Left colon (tissue), 2 donors: ENCODE measurements at regions not wholly inside any gene's neighbourhood (a gene's known extent, or its start where the extent isn't known, plus 50 kb on each side); places are given as distances from the start of the nearest gene placed in this dataset.
"Not testable (repeated sequence)": the region's sequence is repeated elsewhere in the genome, so short reads cannot be mapped to it uniquely, and the experiment has no call there.

ENCODE experiments used
- ATAC-seq: fragments of 200-7000 bp; cut with Tn5 transposase; one replicate; pipeline ENCODE4 v1.9.1; 2020; ENCODE audit warnings: mild to moderate bottlenecking, moderate library complexity
- DNase-seq, 2 donors: peaks; one replicate each; pipeline ENCODE4 v3.0.0-alpha.2; 2020
- intact Hi-C, 2 donors: fragments of 100-400 bp; cut with DNase I in 1 of 2; cut with micrococcal nuclease in 1 of 2; formaldehyde crosslinking; loops; one replicate each; pipeline versions ENCODE4 v1.11.2 to v1.14.0; 2022; cut with DNase I, micrococcal nuclease
- donor health status: DM: no; HTN: no; CAD: no.
- donor health status: DM: yes; HTN: yes; CAD: no.

- DNase-seq, ATAC-seq, intact Hi-C loops: not testable (repeated sequence)
Observed at GRCh38 chr9:138211070-138211469, 333.5 kb downstream of the CACNA1B start.

- peak; percentile 58 for ATAC-seq
- DNase-seq, intact Hi-C loops: not testable (repeated sequence)
Observed at GRCh38 chr9:138211544-138212219, 334.1 kb downstream of the CACNA1B start.

- DNase-seq, intact Hi-C loops, ATAC-seq: not testable (repeated sequence)
Observed at GRCh38 chr9:138212811-138213210, 335.2 kb downstream of the CACNA1B start.

- peak; percentile 13 for ATAC-seq
- not testable (repeated sequence) for DNase-seq
Observed at GRCh38 chr9:138213748-138214147, 336.2 kb downstream of the CACNA1B start.

GRCh38 chr9:138214548-138214947 is 337.0 kb downstream of the CACNA1B start:
- DNase-seq, intact Hi-C loops, ATAC-seq: not testable (repeated sequence)

More at GRCh38 chr9:138213748-138214147, 336.2 kb downstream of the CACNA1B start:
- intact Hi-C loops: not testable (repeated sequence)

- intact Hi-C loops, DNase-seq, ATAC-seq: not testable (repeated sequence)
Observed at GRCh38 chr9:138215588-138215987, 338.0 kb downstream of the CACNA1B start.

GRCh38 chr9:138216817-138217216 is 339.2 kb downstream of the CACNA1B start:
- ATAC-seq, DNase-seq, intact Hi-C loops: not testable (repeated sequence)

- intact Hi-C loops, DNase-seq: not testable (repeated sequence)
- ATAC-seq: peak; percentile 22
Observed at GRCh38 chr9:138217284-138217850, 339.8 kb downstream of the CACNA1B start.

GRCh38 chr9:138219249-138219648 is 341.7 kb downstream of the CACNA1B start:
- intact Hi-C loops, ATAC-seq, DNase-seq: not testable (repeated sequence)

- intact Hi-C loops, DNase-seq: not testable (repeated sequence)
- ATAC-seq: peak; percentile 34
Observed at GRCh38 chr9:138221446-138222054, 344.0 kb downstream of the CACNA1B start.

GRCh38 chr9:138237099-138237498 is 359.5 kb downstream of the CACNA1B start:
- intact Hi-C loops, DNase-seq, ATAC-seq: not testable (repeated sequence)

GRCh38 chr9:138282903-138283302 is 405.3 kb downstream of the CACNA1B start:
- intact Hi-C loops, DNase-seq, ATAC-seq: not testable (repeated sequence)
